HepG2 (cell line): ENCODE measurements at regions not wholly inside any gene's neighbourhood (a gene's known extent, or its start where the extent isn't known, plus 50 kb on each side); places are given as distances from the start of the nearest gene placed in this dataset.

Source experiments
- ATAC-seq: fragments of 200-7000 bp; cut with Tn5 transposase; 3 replicates; pipeline ENCODE4 v1.9.1; 2020; ENCODE audit warnings: mild to moderate bottlenecking, moderate library complexity
- BruUV-seq: library from RNA; stranded (reverse); fragments of 400-500 nt; replicated peaks from 2 replicates; lab custom pipeline; 2021; lab: Mats Ljungman, UMichigan
- CTCF ChIA-PET: fragments of 300-600 bp; formaldehyde crosslinking; extraction: SDS; loops from one replicate; lab custom pipeline; 2021; ENCODE audit warnings: low total read pairs, inconsistent platforms, low intra/inter-chr PET ratio; lab: Yijun Ruan, JAX
- POLR2A ChIA-PET: fragments of 350-600 bp; sonication (Branson Sonifier 250); formaldehyde crosslinking; loops from one replicate; lab custom pipeline; 2020; ENCODE audit warnings: antibody characterized with exemption, inconsistent platforms; lab: Yijun Ruan, JAX
- DNase-seq: peaks from one replicate; pipeline ENCODE4 v3.0.0-alpha.2; 2015; ENCODE audit warnings: low spot score
- FAIRE-seq: peaks from 3 replicates; lab custom pipeline; 2011; peaks lifted over from hg19 to GRCh38; lab: Jason Lieb, UNC
- H2AFZ ChIP-seq: one replicate; pipeline ENCODE4 v1.6.1; 2011; ENCODE audit warnings: low read length, inconsistent platforms
- H3K27ac ChIP-seq: fragments of 300-600 bp; 3 replicates; pipeline ENCODE4 v1.8.0; 2011; ENCODE audit warnings: mixed run types, mild to moderate bottlenecking, mixed read lengths, low read length, inconsistent platforms; ENCODE audit not compliant: insufficient read depth; ENCODE audit errors: extremely low read length
- H3K27me3 ChIP-seq, 2 experiments: fragments of 200-600 bp in 1 of 2; 2 replicates in 1 of 2; 3 replicates in 1 of 2; pipeline versions ENCODE4 v1.6.0 to v1.8.0; 2011; ENCODE audit warnings: low read length in 2 of 2, mild to moderate bottlenecking in 2 of 2, moderate library complexity in 2 of 2, inconsistent platforms in 1 of 2; ENCODE audit not compliant: insufficient read depth in 2 of 2, control insufficient read depth in 1 of 2
- H3K36me3 ChIP-seq, 2 experiments: fragments of 200-600 bp in 1 of 2; replicated peaks in 1 of 2; 2 replicates in 1 of 2; 3 replicates in 1 of 2; pipeline versions ENCODE4 v1.5.1 to v1.8.0; 2011; ENCODE audit warnings: low read length in 2 of 2, inconsistent platforms in 1 of 2; ENCODE audit not compliant: insufficient read depth in 2 of 2, control insufficient read depth in 1 of 2
- H3K4me1 ChIP-seq: 2 replicates; pipeline ENCODE4 v1.5.1; 2012; ENCODE audit warnings: low read length, inconsistent platforms; ENCODE audit not compliant: insufficient read depth
- H3K4me2 ChIP-seq: 2 replicates; pipeline ENCODE4 v1.6.0; 2011; ENCODE audit warnings: low read depth, low read length, inconsistent platforms
- H3K4me3 ChIP-seq, 3 experiments: fragments of 200-600 bp in 1 of 3; sonication (generic), shearing (Covaris generic) in 1 of 3; replicated peaks in 1 of 3; 2 replicates each; pipeline ENCODE4 v1.5.1; 2011 to 2016; ENCODE audit warnings: low read length in 3 of 3, inconsistent platforms in 2 of 3, low read depth in 2 of 3, mild to moderate bottlenecking in 2 of 3, control low read depth in 1 of 3, mixed read lengths in 1 of 3; ENCODE audit not compliant: insufficient read depth in 1 of 3
- H3K79me2 ChIP-seq: one replicate; pipeline ENCODE4 v1.6.1; 2011; ENCODE audit warnings: low read length, inconsistent platforms; ENCODE audit not compliant: insufficient read depth
- H3K9ac ChIP-seq: 2 replicates; pipeline ENCODE4 v1.6.0; 2011; ENCODE audit warnings: mild to moderate bottlenecking, low read depth, low read length, inconsistent platforms; ENCODE audit not compliant: insufficient read depth
- H3K9me3 ChIP-seq: 2 replicates; pipeline ENCODE4 v1.5.1; 2012; ENCODE audit warnings: mild to moderate bottlenecking, low read length
- H4K20me1 ChIP-seq: 2 replicates; pipeline ENCODE4 v1.6.0; 2011; ENCODE audit warnings: inconsistent platforms, mild to moderate bottlenecking, low read length, moderate library complexity; ENCODE audit not compliant: insufficient read depth
- CHCHD3 ChIP-seq: sonication (generic); formaldehyde crosslinking; IDR thresholded peaks from 2 replicates; pipeline ENCODE4 v1.8.0; 2022; ENCODE audit warnings: mild to moderate bottlenecking, missing genetic modification reagents, moderate library complexity
- HNRNPUL1 ChIP-seq: fragments of 200-400 bp; formaldehyde crosslinking; IDR thresholded peaks from 2 replicates; pipeline ENCODE4 v1.6.1; 2017; ENCODE audit warnings: low read depth, mild to moderate bottlenecking, low read length, moderate library complexity
- KDM4B ChIP-seq: sonication (generic); formaldehyde crosslinking; IDR thresholded peaks from 2 replicates; pipeline ENCODE4 v1.4.0; 2020; ENCODE audit warnings: missing genetic modification reagents
- MYC ChIP-seq: sonication (generic); formaldehyde crosslinking; IDR thresholded peaks from 2 replicates; pipeline ENCODE4 v1.9.0; 2021; ENCODE audit warnings: missing genetic modification reagents, borderline replicate concordance
- NFYC ChIP-seq: IDR thresholded peaks from 2 replicates; pipeline ENCODE4 v1.6.1; 2016; ENCODE audit warnings: missing genetic modification reagents, missing compliant biosample characterization
- POLR2AphosphoS5 ChIP-seq: IDR thresholded peaks from 2 replicates; pipeline ENCODE4 v1.6.1; 2012; ENCODE audit warnings: low read depth, low read length
- RFX3 ChIP-seq: IDR thresholded peaks from 2 replicates; pipeline ENCODE4 v1.6.1; 2016; ENCODE audit warnings: missing biosample characterization, missing genetic modification reagents
- RNF2 ChIP-seq: fragments of 450-650 bp; conservative IDR thresholded peaks from 2 replicates; pipeline ENCODE4 v1.6.1; 2016; ENCODE audit warnings: low read depth
- SATB2 ChIP-seq: sonication (generic); formaldehyde crosslinking; IDR thresholded peaks from 2 replicates; pipeline ENCODE4 v1.5.0; 2020; ENCODE audit warnings: missing genetic modification reagents
- SNAPC2 ChIP-seq: sonication (generic); formaldehyde crosslinking; IDR thresholded peaks from 2 replicates; pipeline ENCODE4 v1.8.1; 2022; ENCODE audit warnings: mild to moderate bottlenecking, missing genetic modification reagents
- TBL1XR1 ChIP-seq: fragments of 150-350 bp; IDR thresholded peaks from 2 replicates; pipeline ENCODE4 v1.6.1; 2014; ENCODE audit warnings: borderline replicate concordance, low read length; ENCODE audit not compliant: partially characterized antibody
- ZBTB1 ChIP-seq: sonication (generic); formaldehyde crosslinking; IDR thresholded peaks from 2 replicates; pipeline ENCODE4 v1.4.0; 2020; ENCODE audit warnings: missing genetic modification reagents, borderline replicate concordance
- ZNF274 ChIP-seq: sonication (generic); formaldehyde crosslinking; IDR thresholded peaks from 2 replicates; pipeline ENCODE4 v1.5.1; 2020; ENCODE audit warnings: mild to moderate bottlenecking, missing genetic modification reagents
- ZNF562 ChIP-seq: sonication (generic); formaldehyde crosslinking; IDR thresholded peaks from 2 replicates; pipeline ENCODE4 v1.8.0; 2022; ENCODE audit warnings: missing genetic modification reagents, borderline replicate concordance
- ZNF724P ChIP-seq: sonication (generic); formaldehyde crosslinking; IDR thresholded peaks from 2 replicates; pipeline ENCODE4 v1.8.0; 2022; ENCODE audit warnings: missing genetic modification reagents, borderline replicate concordance
- ZSCAN25 ChIP-seq: sonication (generic); formaldehyde crosslinking; IDR thresholded peaks from 2 replicates; pipeline ENCODE4 v1.8.0; 2022; ENCODE audit warnings: mild to moderate bottlenecking, missing genetic modification reagents
- WGBS: methylation state at CpG from one replicate; pipeline ENCODE4 v1.1.6; 2017; ENCODE audit warnings: low lambda C conversion rate; 5-methylcytosine and 5-hydroxymethylcytosine counted together
- in situ Hi-C: cut with HindIII; loops from 2 replicates; pipeline ENCODE4 v1.10.0; 2017; ENCODE audit warnings: low pct_unique_long_range_greater_than_20kb; ENCODE audit not compliant: extremely low pct_ligation_motif_present
- intact Hi-C: fragments of 100-400 bp; cut with micrococcal nuclease; formaldehyde crosslinking; loops from one replicate; pipeline ENCODE4 v1.10.0; 2022; ENCODE audit not compliant: unreplicated experiment
- TF ChIP-seq, protein P1 (sequence below): sonication (generic); formaldehyde crosslinking; IDR thresholded peaks from 2 replicates; pipeline ENCODE4 v1.5.0; 2020; ENCODE audit warnings: mild to moderate bottlenecking, missing genetic modification reagents
- TF ChIP-seq, protein P2 (sequence below): sonication (generic); formaldehyde crosslinking; IDR thresholded peaks from 2 replicates; pipeline ENCODE4 v1.4.0; 2020; ENCODE audit warnings: low read depth, mild to moderate bottlenecking, missing genetic modification reagents

GRCh38 chr2:17302281-17302680, 216.0 kb downstream of the RAD51AP2 start:
- Histone ChIP-seq H3K79me2 (no peaks in the 10 kb centered on the region), H3K9ac (no peak overlapping the region), H3K27me3 (no peaks in the 10 kb centered on the region), H3K36me3 (no peaks in the 10 kb centered on the region), H2AFZ (no peak overlapping the region), H3K27ac (no peak overlapping the region), H3K4me2 (no peak overlapping the region), H3K4me1 (peaks cover 49% of the 10 kb centered on the region), H3K4me3 (no peak overlapping the region), H3K9me3 (no peaks in the 10 kb centered on the region), H4K20me1 (no peaks in the 10 kb centered on the region)
- ChIA-PET POLR2A (no interaction called here), CTCF (no interaction called here)
- BruUV-seq, result no TSS peak
- intact Hi-C loops (no loop called here), in situ Hi-C loops (loop anchor here (25.0 kb wide), 1 partner anchor 360 kb away; no protein-coding TSS in a partner anchor)
- no peak for FAIRE-seq
- WGBS, result 0% methylated on average over 1 of the region's 1 CpG
- ATAC-seq, result no peak
- TF ChIP-seq TBL1XR1 (no peak), SNAPC2 (no peak), ZBTB1 (CRISPR knock-in tag) (no peak), POLR2AphosphoS5 (no peak), HNRNPUL1 (no peak), KDM4B (no peak), ZNF724P (CRISPR knock-in tag) (no peak), MYC (no peak), ZNF562 (CRISPR knock-in tag) (no peak), ZSCAN25 (no peak), NFYC (no peak), CHCHD3 (CRISPR knock-in tag) (no peak), ZNF274 (no peak), RFX3 (CRISPR knock-in tag) (no peak), RNF2 (no peak), SATB2 (CRISPR knock-in tag) (no peak)
- TF ChIP-seq, protein P1, sequence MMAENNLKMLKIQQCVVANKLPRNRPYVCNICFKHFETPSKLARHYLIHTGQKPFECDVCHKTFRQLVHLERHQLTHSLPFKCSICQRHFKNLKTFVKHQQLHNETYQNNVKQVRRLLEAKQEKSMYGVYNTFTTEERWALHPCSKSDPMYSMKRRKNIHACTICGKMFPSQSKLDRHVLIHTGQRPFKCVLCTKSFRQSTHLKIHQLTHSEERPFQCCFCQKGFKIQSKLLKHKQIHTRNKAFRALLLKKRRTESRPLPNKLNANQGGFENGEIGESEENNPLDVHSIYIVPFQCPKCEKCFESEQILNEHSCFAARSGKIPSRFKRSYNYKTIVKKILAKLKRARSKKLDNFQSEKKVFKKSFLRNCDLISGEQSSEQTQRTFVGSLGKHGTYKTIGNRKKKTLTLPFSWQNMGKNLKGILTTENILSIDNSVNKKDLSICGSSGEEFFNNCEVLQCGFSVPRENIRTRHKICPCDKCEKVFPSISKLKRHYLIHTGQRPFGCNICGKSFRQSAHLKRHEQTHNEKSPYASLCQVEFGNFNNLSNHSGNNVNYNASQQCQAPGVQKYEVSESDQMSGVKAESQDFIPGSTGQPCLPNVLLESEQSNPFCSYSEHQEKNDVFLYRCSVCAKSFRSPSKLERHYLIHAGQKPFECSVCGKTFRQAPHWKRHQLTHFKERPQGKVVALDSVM (CRISPR knock-in tag), result no peak
- TF ChIP-seq, protein P2, sequence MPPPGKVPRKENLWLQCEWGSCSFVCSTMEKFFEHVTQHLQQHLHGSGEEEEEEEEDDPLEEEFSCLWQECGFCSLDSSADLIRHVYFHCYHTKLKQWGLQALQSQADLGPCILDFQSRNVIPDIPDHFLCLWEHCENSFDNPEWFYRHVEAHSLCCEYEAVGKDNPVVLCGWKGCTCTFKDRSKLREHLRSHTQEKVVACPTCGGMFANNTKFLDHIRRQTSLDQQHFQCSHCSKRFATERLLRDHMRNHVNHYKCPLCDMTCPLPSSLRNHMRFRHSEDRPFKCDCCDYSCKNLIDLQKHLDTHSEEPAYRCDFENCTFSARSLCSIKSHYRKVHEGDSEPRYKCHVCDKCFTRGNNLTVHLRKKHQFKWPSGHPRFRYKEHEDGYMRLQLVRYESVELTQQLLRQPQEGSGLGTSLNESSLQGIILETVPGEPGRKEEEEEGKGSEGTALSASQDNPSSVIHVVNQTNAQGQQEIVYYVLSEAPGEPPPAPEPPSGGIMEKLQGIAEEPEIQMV (CRISPR knock-in tag), result no peak
- DNase-seq, result no peak
